Superior temporal gyrus (tissue), 1 donor: ENCODE measurements at regions not wholly inside any gene's neighbourhood (a gene's known extent, or its start where the extent isn't known, plus 50 kb on each side); places are given as distances from the start of the nearest gene placed in this dataset.
"Not testable (repeated sequence)": the region's sequence is repeated elsewhere in the genome, so short reads cannot be mapped to it uniquely, and the experiment has no call there.

Source experiments
- DNase-seq: peaks from one replicate; pipeline ENCODE4 v3.0.0-alpha.2; 2016; ENCODE audit errors: extremely low spot score

DNA sequence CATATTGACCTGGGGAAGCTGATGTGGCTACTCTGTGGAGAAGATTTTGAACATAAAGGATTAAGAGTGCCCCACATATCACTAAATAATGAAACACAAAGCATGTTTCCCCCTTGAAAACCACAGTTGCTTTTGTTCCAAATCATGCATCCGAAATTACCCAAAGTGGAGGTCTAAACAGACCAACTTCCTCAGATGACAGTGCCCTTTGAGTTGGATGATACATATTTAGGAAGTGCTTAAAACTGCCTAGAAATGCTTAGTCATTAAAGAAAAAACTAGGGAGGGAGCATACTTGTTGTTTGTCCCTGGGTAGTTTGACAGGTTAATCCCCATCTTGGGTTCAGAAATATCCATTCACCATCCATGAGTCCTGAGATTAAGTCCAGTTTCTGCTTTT lies 1070.3 kb downstream of the SUCLG1 start:
- no peak for DNase-seq

DNA sequence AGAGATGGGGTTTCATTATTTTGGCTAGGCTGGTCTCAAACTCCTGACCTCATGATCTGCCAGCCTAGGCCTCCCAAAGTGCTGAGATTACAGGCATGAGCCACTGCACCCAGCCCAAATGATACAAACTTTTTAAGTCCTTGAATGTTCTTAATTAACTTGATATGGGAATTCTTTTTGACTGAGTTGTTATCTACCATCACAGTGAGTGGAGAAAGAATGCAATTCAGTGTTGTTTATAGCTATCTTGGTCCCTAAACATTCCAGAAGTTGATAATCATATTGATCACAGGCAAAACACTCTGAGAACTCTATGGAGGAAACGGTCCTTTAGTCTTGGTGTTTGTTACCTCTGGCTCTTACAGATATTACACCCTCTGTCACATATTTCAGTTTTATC lies 1072.5 kb downstream of the SUCLG1 start:
- DNase-seq: no peak

DNA sequence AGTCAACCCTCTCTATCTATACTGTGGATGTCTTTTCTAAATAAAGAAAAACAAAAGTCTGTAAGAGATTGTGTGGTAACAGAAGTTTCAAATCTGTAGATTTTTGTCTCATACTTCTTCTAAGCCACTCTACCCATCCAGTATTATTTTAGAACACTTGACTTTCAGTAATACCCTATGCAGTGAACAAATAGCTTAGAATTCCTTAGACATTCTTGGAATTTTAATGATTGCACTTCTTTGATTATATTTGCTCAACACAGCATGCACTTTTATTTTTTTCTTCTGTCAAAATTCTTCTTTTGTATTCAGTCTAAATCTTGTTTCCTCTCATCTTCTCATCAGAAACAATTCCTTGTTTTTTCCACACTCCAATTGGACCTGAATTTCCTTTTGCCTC lies 1080.2 kb downstream of the SUCLG1 start:
- DNase-seq: no peak

DNA sequence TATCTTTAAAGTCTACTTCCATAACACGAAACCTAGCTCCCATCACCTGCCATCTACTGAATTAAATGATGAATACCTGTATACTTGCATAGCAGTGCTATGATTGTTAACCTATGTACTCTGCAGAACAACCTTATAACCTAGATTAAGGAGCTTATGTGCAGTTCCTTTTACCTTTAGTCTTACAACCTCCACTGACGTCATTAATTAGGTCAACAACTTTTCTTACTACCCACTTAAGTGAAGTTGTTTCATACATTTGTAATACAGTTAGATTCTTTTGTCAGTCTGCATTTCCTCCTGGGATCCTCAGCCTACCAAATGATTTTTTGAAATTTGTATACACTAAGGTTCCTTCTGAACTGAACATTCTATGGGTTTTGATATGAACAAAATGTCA lies 1082.3 kb downstream of the SUCLG1 start:
- no peak for DNase-seq

DNA sequence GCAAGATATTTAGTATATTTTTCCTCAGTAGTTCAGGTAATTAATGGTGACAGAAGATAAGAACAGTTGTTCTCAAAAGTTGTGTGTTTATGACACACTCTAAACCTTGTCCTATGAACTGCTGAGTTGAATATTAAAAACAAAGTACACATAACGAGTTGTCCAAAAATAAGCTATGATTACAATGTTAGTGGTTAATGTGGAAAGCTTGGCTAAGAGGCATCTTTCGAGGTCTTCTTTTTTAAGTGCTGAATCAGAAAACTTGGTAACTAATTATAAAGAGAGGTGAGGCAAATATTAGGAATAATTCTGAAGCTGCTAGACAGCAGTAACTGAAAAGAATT lies 1088.7 kb downstream of the SUCLG1 start:
- no peak for DNase-seq

DNA sequence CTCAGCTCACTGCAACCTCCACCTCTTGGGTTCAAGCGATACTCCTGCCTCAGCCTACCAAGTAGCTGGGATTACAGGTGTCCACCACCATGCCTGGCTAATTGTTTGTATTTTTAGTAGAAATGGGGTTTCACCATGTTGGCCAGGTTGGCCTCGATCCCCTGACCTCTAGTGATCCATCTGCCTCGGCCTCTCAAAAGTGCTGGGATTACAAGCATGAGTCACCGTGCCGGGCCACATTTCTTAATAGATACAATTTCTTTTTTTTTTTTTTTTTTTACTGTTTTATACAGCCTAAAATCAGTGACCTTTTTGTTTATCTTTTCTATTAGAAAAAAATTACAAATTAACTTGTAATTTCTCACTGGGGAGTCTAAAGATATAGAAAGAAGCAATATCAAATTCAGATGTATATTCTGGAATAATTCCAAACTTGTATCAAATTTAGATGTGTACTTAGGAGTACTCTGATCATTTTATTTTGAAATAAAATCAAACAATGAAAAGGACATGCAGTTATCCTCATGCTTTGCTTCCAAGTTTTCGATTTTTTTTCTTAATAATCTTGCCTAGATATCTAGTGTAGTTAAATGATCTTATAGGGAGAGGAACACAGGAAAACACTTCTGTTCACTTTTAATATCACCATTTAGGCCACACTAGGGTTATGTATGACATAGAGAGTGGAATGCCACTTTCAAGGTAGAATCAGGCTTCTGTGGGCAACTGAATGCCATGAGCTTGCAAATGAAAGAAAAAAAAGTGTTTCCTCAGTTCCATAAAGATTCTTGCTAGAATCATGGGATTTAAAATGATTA lies 1089.3 kb downstream of the SUCLG1 start:
- no peak for DNase-seq

DNA sequence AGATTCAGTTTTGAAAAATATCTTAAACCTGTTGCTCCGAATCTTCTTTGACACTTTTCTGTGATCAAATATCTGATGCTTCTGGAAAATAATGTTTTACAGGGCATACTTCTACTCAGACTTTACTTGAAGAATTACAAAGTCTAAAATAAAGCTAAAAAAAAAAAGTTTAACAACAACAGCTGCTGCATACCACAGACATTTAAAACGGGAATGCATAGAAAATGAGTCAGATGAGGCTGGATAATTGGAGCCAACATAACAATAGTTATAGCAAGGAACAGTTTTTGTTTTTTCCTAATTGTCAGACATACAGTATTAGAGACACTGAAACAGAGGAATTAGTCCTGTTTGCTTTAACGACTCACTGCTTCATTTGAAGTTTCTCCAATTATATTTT lies 1090.2 kb downstream of the SUCLG1 start:
- no peak for DNase-seq

DNA sequence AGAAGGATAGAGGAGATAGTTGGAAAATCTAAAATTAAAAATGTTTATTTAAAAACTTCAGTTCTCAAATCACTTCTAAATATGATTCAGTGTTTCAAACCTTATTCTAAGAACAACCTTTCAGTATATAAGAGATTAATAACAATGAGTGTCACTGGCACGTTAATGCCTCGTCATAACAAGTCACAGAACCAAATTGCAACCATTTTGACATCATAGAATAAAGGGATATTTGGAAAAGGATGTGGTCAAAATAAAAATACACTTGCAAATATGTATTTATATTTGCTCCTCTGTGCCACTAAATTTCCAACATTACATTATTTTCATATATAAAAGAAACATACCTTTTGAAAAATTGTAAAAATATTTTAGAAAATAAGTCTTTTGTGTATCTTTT lies 1090.6 kb downstream of the SUCLG1 start:
- DNase-seq: no peak

DNA sequence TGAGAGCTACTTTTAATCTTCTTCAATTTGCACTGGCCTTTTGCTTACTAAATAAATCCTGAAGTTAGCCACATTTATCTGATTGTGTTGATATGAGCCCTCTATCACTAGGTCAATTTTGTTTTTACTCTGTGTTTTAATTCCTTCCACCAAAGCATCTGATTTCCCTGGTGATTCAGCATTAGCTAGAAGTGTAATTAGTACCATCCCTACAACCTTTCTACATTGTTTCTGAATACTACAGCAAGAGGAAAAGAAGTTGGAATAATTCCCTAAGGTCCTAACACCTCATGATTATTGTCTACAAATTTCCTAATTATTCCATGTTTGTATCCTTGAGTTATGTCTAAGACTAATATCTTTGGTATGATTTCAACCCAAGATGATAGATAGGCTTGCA lies 1093.6 kb downstream of the SUCLG1 start:
- DNase-seq: no peak

DNA sequence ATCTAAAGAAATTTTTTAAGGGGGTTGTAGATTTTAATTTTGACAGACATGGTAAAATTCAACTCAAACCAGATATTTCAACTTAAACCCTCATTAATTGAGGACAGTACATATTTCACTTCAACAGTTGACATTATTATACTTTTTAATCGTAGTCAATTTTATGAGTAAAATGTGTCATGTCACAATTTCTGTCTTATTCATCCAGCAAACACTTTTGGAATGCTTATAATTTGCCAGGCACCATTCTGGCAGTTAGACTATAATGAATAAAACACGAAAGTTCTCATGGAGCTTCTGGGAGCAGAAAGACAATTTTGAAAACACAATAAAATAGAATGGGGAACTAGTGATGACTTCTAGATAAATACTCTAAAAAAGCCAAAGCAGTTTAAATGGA lies 1094.8 kb downstream of the SUCLG1 start:
- no peak for DNase-seq

DNA sequence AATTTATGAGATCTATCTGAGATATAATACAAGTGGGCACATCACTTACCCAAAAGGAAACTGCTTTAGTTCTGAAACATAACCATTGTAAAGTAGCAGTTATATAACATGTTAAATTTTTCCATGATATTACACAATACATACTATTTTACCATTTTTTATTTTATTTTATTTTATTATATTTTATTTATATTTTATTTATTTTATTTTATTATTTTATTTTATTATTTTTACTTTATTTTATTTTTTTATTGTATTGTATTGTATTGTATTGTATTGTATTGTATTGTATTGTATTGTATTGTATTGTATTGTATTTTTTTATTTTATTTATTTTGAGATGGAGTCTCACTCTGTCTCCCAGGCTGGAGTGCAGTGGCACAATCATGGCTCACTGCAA lies 1095.9 kb downstream of the SUCLG1 start:
- not testable (repeated sequence) for DNase-seq

DNA sequence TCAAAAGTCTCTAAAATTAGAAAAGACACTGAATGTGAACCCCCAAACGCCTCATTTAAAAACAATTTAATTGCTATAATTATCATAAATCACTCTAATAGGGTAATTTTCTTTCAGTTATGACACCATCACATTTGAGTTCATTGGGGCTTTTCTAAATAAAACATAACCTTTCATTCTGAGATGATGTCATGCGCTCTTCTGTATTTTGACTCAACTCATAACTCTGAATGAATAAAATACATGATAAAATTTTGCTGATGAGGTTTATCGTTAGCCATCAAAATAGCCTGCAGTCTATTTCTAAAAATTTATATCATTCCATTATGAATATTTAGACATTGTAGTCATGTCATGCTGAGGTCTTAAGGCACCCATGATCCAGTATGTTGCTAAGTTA lies 1099.7 kb downstream of the SUCLG1 start:
- DNase-seq: no peak

DNA sequence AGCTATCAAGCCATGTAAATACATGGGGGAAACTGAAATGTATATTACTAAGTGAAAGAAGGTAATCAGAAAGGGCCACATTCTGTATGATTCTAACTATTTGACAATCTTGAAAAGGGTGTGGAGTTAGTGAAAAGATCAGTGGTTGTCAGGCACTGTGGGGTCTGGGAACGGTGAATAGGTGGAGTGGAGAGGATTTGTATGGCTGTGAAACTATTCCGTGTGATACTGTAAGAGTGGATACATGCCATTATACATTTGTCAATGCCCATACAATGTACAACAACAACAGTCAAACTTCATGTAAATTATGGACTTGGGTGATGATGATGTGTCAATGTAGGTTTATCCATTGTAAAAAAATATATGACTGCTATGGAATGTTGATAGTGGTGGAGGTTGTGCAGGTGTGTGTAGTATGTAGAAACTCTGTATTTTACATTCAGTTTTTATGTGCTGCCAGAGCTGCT lies 1116.2 kb downstream of the SUCLG1 start:
- no peak for DNase-seq

DNA sequence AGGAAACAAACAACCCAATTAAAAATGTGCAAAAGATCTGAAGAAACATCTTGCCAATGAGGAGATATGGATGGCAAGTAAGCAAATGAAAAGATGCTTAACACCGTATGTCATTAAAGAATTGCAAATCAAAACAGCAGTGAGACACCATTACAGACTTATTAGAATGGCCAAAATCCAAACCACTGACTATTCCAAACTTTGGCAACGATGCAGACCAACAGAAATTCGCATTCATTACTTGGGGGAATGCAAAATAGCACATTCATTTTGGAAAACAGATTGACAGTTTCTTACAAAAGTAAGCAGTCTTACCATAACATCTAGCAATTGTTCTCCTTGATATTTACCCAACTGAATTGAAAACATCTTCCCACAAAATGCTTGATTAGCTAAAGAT lies 1118.7 kb downstream of the SUCLG1 start:
- DNase-seq: no peak

DNA sequence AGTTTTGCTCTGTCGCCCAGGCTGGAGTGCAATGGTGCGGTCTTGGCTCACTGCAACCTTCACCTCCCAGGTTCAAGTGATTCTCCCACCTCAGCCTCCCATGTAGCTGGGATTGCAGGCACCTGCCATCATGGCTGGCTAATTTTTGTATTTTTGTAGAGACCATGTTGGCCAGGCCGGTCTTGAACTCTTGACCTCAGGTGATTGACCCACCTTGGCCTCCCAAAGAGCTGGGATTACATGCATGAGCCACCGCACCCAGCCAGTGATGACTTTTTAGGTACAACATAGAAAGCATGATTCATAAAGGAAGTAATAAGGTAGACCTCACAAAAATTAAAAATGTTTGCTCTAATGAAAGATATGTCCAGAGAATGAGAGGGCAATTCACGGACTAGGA lies 1119.1 kb downstream of the SUCLG1 start:
- not testable (repeated sequence) for DNase-seq

DNA sequence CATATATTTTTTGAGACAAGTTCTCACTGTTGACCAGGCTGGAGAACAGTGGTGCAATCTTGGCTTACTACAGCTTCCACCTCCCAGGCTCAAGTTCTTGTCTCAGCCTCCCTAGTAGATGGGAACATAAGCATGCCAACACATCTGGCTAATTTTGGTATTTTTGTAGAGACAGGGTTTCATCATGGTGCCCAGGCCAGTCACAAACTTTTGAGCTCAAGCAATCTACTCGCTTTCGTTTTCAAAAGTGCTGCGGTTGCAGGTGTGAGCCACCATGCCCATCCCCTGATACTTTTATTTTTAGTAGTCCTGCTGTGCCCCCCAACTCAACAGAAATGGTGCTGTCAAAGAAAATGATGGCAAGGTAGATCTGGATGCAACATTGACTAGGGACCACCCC lies 1127.3 kb downstream of the SUCLG1 start:
- no peak for DNase-seq

DNA sequence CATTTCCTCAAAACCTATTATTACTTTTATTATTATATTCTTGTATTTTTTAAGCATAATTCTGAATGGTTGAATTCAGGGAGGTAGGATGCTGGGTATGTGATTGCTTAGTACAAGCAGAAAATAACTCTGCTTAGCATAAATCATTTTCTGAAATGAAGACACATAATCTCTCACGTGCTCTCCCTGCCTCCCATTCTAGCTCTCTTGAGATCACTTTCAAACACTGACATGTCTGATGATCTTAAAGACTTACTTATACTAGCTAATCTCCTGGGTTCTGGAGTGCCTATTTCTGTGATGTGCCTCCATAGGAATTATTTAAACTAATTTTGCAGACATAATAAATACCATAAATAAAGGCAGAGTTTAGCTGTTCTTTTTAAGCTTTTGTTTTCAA lies 1136.0 kb downstream of the SUCLG1 start:
- DNase-seq: no peak

DNA sequence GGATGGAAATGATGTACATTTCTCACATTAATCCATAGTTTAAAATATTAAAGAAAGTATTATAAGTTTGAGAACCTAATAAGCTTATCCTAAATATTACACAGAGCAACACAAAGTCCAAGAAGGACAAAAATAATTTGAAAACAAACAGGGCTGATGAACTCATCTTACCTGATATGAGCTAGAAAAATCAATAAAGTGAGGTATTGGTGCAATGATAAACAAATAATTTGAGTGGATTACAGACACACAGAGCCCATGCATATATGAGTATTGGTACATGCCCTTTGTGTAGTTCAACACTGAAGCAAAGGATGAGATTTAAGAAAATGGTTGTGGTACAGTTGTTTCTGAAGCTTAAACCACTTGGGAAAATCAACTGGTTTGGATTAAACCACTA lies 1139.0 kb downstream of the SUCLG1 start:
- no peak for DNase-seq

DNA sequence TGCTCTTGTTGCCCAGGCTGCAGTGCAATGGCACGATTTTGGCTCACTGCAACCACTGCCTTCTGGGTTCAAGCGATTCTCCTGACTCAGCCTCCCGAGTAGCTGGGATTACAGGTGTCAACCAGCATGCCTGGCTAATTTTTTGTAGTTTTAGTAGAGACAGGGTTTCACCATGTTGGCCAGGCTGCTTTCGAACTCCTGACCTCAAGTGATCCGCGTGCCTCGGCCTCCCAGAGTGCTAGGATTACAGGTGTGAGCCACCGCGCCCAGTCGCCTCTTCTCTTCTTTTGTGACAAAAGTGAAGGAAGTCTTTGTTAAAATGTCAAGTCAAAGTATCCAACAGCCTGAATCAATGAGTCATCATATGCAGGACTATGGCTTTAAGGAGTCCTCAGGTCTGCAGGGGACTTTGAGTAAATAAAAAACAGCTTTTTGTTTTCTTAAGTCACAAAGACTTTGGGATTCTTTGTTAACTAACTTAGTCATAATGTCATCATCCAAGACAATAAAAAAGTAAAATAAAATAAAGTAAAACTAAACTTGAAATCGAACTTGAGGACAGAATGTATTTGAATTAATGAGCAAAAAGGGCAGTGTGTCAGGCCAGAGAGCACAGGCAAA lies 1153.2 kb downstream of the SUCLG1 start:
- no peak for DNase-seq

DNA sequence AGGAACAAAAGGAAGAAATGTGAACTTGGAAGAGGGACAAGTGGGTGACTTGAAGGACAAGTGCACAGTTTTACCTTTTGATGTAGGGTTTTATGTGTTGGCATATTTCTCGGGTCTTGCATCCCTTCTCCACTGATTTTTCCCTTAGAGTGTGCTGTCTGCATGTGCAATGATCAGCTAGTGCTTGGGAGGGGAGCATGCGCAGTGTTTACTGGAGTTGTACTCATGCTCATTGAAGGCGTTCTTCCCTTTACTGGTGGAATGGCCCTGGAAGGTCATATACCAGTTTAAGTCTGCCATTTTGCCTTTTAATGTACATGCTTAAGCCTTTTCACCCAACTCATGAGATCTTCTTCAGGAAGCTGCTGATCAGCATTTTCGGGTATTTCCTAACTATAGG lies 1168.0 kb downstream of the SUCLG1 start:
- DNase-seq: no peak

DNA sequence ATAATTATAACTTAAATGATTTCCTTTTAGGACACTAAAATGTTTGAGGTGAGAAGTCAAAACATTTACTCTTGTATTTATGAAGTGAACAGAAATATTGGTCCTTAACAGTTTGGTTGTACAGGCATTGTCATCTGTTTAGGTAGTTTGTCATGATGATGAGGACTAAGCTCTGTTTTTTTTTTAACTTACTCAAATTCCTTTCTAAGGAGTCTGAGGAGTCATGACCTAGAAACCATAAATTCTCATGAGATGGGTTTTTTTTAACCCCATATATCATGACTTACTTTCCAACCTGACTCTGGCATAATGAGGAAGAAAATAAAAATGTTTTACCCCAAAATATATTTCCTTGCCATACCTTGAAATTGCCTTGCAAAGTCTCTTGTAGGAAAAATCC lies 1176.2 kb downstream of the SUCLG1 start:
- no peak for DNase-seq

DNA sequence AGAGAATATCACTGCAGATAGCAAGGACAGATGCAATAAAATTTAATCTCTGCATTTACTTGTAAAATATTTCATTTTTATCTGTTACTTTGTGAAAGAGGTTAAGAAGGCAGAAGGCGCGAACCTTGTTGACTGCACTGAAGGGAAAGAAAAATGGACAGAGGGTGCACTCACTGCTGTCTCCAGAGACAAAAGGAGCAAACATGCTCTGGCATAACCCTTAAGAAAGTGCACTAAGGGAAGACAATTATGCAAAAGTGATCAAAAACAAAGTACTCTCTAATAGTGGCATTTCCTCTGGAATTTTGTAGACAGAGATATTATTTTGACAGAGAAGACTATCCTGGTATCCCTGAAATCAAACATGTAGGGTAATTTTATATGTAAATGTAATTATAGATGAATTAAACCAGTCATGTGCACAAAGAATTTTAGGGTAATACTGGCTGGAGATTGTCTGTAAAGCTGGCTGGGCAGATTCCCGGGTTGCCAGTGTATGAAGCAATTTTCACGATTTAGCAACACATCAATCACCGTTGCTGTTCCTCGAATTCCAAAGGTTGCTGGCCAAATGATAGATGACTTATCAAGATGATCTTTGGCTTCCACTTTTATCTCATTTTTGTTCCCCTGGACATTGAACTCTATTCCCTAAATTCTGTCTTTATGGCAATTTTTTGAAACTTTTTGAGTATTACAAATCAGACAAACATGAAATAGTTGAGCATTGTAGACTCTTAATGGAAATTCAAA lies 1176.9 kb downstream of the SUCLG1 start:
- no peak for DNase-seq

DNA sequence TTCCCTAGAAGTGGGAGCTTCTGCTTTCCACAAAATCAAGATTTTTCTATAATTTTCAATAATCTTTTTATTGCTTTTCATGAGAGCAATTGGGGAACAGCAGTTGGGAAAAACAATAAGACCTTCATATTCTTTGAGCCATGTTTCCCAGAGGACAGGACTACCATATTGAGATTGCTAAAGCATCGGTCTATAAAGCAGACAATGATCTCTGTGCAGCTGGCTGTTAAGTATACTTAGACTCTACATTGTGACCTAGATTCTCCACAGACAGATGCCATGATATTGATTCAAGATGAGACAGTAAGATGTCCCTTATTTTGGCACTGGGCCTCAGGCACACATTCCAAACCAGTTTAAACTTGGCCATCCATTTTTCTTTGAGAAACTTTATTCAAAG lies 1178.7 kb downstream of the SUCLG1 start:
- DNase-seq: no peak
